22Rv1 (cell line): ENCODE measurements at regions not wholly inside any gene's neighbourhood (a gene's known extent, or its start where the extent isn't known, plus 50 kb on each side); places are given as distances from the start of the nearest gene placed in this dataset.

Experiments used
- ZFX ChIP-seq: fragments of 450-650 bp; IDR thresholded peaks from 2 replicates; pipeline ENCODE4 v1.6.1; 2017; ENCODE audit warnings: antibody characterized with exemption, borderline replicate concordance
- TF ChIP-seq, protein P1 (sequence below): fragments of 450-650 bp; IDR thresholded peaks from 2 replicates; pipeline ENCODE4 v1.5.1; 2017; ENCODE audit warnings: mild to moderate bottlenecking

- TF ChIP-seq, protein P1, sequence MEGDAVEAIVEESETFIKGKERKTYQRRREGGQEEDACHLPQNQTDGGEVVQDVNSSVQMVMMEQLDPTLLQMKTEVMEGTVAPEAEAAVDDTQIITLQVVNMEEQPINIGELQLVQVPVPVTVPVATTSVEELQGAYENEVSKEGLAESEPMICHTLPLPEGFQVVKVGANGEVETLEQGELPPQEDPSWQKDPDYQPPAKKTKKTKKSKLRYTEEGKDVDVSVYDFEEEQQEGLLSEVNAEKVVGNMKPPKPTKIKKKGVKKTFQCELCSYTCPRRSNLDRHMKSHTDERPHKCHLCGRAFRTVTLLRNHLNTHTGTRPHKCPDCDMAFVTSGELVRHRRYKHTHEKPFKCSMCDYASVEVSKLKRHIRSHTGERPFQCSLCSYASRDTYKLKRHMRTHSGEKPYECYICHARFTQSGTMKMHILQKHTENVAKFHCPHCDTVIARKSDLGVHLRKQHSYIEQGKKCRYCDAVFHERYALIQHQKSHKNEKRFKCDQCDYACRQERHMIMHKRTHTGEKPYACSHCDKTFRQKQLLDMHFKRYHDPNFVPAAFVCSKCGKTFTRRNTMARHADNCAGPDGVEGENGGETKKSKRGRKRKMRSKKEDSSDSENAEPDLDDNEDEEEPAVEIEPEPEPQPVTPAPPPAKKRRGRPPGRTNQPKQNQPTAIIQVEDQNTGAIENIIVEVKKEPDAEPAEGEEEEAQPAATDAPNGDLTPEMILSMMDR = no peak
- TF ChIP-seq ZFX = no peak
Observed at GRCh38 chr10:65090991-65091390, 1569.8 kb downstream of the REEP3 start.
